Aorta (tissue), 5 donors: ENCODE measurements at regions not wholly inside any gene's neighbourhood (a gene's known extent, or its start where the extent isn't known, plus 50 kb on each side); places are given as distances from the start of the nearest gene placed in this dataset.
"Not testable (repeated sequence)": the region's sequence is repeated elsewhere in the genome, so short reads cannot be mapped to it uniquely, and the experiment has no call there.

Experiments used
- ATAC-seq: fragments of 200-7000 bp; cut with Tn5 transposase; one replicate; pipeline ENCODE4 v1.9.1; 2022; ENCODE audit warnings: moderate library complexity; ENCODE audit not compliant: low FRiP score
- DNase-seq, 2 donors: peaks; one replicate each; pipeline ENCODE4 v3.0.0-alpha.2; 2020
- H3K27ac ChIP-seq, 2 donors: one replicate each; pipeline ENCODE4 v1.5.1; 2013; ENCODE audit warnings: low read length in 2 of 2, mild to moderate bottlenecking in 2 of 2, moderate library complexity in 2 of 2, control low read depth in 1 of 2, inconsistent platforms in 1 of 2, low read depth in 1 of 2
- H3K27me3 ChIP-seq, 2 donors: one replicate each; pipeline ENCODE4 v1.6.1; 2013; ENCODE audit warnings: control low read depth in 1 of 2, low read length in 1 of 2, mild to moderate bottlenecking in 1 of 2, moderate library complexity in 1 of 2; ENCODE audit not compliant: insufficient read depth in 2 of 2, control insufficient read depth in 1 of 2
- H3K36me3 ChIP-seq, 2 donors: one replicate each; pipeline ENCODE4 v1.6.1; 2013; ENCODE audit warnings: control low read depth in 1 of 2, low read length in 1 of 2, mild to moderate bottlenecking in 1 of 2; ENCODE audit not compliant: insufficient read depth in 2 of 2, control insufficient read depth in 1 of 2
- H3K4me1 ChIP-seq, 2 donors: one replicate each; pipeline ENCODE4 v1.6.1; 2013; ENCODE audit warnings: low read length in 2 of 2, control low read depth in 1 of 2, mild to moderate bottlenecking in 1 of 2, moderate library complexity in 1 of 2; ENCODE audit not compliant: insufficient read depth in 2 of 2, control insufficient read depth in 1 of 2
- H3K4me3 ChIP-seq, 2 donors: one replicate each; pipeline ENCODE4 v1.5.1; 2013; ENCODE audit warnings: low read length in 2 of 2, control low read depth in 1 of 2, mild to moderate bottlenecking in 1 of 2
- H3K9me3 ChIP-seq: one replicate; pipeline ENCODE4 v1.6.1; 2013; ENCODE audit warnings: mild to moderate bottlenecking, low read length; ENCODE audit not compliant: control insufficient read depth
- WGBS, 2 donors: extraction: QIAGEN DNeasy Blood & Tissue Kit; methylation state at CpG; one replicate each; pipeline ENCODE4 v1.1.7; 2013; 5-methylcytosine and 5-hydroxymethylcytosine counted together
- intact Hi-C, 2 donors: fragments of 100-400 bp; cut with DNase I; formaldehyde crosslinking; loops; one replicate each; pipeline versions ENCODE4 v1.14.2 to v1.15.0; 2022
- donor health status: healthy with polysubstance abuse.
- donor health status: Bipolar disorder and iron deficiency.
- donor health status: DM: no; HTN: no; CAD: no.
- donor health status: DM: no; HTN: no; CAD: no.
- donor health status: DM: yes; HTN: yes; CAD: no.

DNA sequence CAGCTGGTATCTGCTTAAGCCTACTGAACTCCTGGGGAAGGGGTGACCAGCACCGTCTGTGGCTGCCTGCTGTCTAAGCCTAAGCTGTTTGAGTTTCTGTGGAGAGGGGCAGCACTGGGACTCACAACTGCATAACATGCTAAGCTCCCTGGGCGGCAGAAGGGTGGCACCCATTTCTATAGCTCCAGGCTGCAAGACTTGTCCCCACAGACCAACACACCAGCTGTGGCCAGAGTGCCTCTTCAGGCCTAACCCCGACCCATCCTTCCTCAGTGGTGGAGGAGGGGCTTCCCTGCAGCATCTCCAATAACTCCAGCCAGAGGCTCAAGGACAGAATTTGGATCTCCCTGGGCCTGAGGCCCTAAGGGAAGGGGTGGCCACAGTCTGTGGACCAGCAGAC, 464.1 kb downstream of the SEMA3D start:
- H3K36me3 ChIP-seq = no peaks in the 10 kb centered on the region
- intact Hi-C loops = no loop called here
- H3K27ac ChIP-seq = no peak overlapping the region
- WGBS, 2 donors = 98% methylated on average over 3 of the region's 3 CpGs
- no peak overlapping the region for H3K4me3 ChIP-seq
- no peaks in the 10 kb centered on the region for H3K9me3 ChIP-seq
- no peaks in the 10 kb centered on the region for H3K27me3 ChIP-seq
- ATAC-seq = no peak
- DNase-seq = no peak
- H3K4me1 ChIP-seq = no peaks in the 10 kb centered on the region

DNA sequence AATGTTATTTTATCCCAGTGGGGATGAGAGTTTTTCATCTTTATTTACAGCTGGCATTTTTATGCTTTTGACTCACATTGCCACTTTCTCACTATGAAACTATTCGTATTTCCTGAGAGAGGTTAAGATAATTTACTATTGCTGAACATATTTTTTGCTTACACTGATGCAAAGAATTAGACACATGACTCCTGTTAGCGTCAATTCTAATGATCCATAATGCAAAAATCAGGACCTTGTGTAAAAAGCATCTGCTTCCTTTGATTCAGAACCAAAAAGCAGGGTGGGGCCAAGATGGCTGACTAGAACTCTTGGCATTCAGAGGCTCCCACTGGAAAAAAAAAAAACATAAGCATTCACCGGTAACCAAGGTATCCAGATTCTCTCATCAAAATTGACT, 464.8 kb downstream of the SEMA3D start:
- intact Hi-C loops = no loop called here
- Histone ChIP-seq H3K4me3 (no peak overlapping the region), H3K36me3 (no peaks in the 10 kb centered on the region), H3K9me3 (no peaks in the 10 kb centered on the region), H3K4me1 (no peaks in the 10 kb centered on the region), H3K27ac (no peak overlapping the region), H3K27me3 (no peaks in the 10 kb centered on the region)
- ATAC-seq (no peak), DNase-seq (no peak)
- WGBS, 2 donors = 92 to 94% methylated on average over 3 of the region's 3 CpGs

DNA sequence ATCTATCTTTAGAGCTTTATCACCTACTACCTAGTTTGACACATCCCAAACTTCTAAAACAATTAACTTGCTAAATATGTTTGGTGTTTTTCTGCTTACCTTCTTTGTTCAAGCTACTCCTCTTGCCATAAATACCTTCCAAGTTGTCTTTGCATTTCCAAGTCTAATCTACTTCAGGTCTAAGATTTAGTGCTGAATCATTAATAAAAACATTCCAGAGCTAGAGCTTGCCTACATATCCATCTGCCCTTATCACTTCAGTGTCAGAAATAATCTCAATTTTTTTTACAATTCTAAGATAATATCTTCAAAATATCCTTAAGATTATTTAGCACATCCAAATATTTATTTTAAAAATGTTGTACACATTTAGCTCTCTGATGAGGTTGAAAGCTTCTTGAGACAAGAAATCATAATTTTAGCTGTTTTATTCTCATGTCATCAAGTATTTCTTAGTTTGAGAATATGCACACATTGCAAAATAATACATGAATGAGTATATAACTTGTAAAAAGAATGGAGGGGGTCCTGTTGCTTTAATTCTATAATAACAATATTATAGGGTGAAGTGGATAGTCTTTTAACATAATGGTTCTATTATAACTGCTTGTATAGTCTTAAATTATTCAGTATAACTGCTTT, 466.3 kb downstream of the SEMA3D start:
- H3K4me3 ChIP-seq = no peak overlapping the region
- no peaks in the 10 kb centered on the region for H3K4me1 ChIP-seq
- DNase-seq = no peak
- intact Hi-C loops = no loop called here
- H3K27ac ChIP-seq = no peak overlapping the region
- no peak for ATAC-seq
- no peaks in the 10 kb centered on the region for H3K9me3 ChIP-seq
- no peaks in the 10 kb centered on the region for H3K27me3 ChIP-seq
- H3K36me3 ChIP-seq = no peaks in the 10 kb centered on the region

DNA sequence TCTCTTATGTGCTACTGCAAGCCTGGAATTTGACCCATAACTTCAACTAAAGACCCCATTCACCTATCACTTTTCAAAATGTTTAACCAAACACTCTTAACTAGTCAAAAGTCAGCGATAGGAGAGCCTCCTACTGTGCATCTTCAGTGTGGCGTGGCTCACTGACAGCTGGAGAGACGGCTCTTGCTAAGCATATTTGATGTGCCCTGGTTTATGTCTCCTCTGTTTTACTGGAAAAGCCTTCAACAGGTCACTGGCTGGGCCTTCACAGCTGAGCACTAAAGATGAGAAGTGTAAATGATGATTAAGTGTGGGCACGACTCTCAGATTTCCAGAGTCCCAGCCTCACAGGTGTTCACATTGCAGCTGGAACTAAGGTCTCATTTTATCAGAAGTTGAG, 472.1 kb downstream of the SEMA3D start:
- Histone ChIP-seq H3K9me3 (no peaks in the 10 kb centered on the region), H3K4me1 (peaks cover 0 to 3% of the 10 kb centered on the region in 2 donors), H3K4me3 (no peak overlapping the region), H3K27ac (no peak overlapping the region), H3K36me3 (no peaks in the 10 kb centered on the region), H3K27me3 (no peaks in the 10 kb centered on the region)
- ATAC-seq = no peak
- 73 to 75% methylated on average over 4 of the region's 4 CpGs for WGBS, 2 donors
- intact Hi-C loops = no loop called here
- no peak for DNase-seq

DNA sequence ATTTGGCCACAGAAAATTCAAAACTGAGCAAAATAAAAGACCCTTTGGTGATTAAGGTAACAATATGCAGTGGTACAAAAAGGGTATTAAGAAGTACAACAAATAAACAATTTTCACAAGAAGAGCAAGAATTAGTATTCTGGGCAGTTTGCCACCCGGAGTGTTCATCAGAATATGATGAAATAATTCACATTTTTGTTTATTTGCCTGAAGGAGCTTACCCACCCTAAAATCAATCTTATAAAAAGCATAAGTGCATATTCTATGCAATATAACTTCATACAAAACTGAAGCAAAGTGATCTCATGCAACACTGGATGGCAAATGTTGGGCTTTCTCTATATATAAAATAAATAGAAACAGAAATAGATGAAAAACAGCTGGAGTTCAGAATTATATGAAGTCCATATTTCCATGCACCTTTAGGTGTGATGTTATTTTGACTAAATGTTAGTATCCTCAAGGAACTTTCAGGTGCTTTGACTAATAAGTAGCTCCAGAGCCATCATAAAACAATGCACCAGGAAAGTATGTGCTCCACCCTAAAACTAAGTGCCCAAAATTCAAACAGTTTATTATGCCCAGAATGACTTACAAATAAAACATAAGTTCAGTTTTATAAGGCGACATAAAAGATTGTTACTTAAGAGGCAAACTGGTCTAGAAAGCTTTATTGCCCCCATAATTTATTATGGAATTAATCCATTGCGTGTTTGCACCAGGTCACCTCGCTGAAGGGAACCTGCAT, 474.3 kb downstream of the SEMA3D start:
- Histone ChIP-seq H3K4me3 (no peak overlapping the region), H3K36me3 (no peaks in the 10 kb centered on the region), H3K27me3 (no peaks in the 10 kb centered on the region), H3K4me1 (peaks cover 0 to 3% of the 10 kb centered on the region in 2 donors), H3K9me3 (no peaks in the 10 kb centered on the region), H3K27ac (no peak overlapping the region)
- no peak for ATAC-seq
- no peak for DNase-seq
- WGBS, 2 donors = 95 to 97% methylated on average over 4 of the region's 4 CpGs
- intact Hi-C loops = no loop called here

DNA sequence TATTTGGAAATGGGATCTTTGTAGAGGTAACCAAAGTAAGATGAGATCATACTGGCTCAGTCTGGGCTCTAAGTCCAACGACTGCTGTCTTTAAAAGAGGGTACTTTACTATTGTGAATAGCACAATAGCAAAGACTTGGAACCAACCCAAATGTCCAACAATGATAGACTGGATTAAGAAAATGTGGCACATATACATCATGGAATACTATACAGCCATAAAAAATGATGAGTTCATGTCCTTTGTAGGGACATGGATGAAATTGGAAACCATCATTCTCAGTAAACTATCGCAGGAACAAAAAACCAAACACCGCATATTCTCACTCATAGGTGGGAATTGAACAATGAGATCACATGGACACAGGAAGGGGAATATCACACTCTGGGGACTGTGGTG, 476.3 kb downstream of the SEMA3D start:
- H3K36me3 ChIP-seq, H3K9me3 ChIP-seq, DNase-seq, H3K27ac ChIP-seq, H3K4me1 ChIP-seq, H3K4me3 ChIP-seq, intact Hi-C loops, ATAC-seq, H3K27me3 ChIP-seq: not testable (repeated sequence)
- WGBS, 2 donors = 93 to 97% methylated on average over 1 to 2 of the region's 3 CpGs

DNA sequence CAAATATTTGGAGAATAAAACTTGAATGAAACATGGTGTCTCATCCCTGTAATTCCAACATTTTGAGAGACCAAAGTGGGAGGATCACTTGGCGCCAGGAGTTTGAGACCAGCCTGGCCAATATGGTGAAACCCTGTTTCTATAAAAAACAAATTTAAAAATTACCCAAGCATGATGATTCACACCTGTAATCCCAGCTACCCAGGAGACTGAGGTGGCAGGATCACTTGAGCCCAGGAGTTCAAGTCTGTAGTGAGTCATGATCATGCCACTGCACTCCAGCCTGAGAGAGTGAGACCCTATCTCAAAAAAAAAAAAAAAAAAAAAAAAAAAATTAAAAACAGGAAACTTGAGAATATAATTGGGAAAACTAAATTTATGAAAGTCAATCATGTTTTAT, 481.1 kb downstream of the SEMA3D start:
- ATAC-seq (no peak), DNase-seq (no peak)
- intact Hi-C loops = no loop called here

DNA sequence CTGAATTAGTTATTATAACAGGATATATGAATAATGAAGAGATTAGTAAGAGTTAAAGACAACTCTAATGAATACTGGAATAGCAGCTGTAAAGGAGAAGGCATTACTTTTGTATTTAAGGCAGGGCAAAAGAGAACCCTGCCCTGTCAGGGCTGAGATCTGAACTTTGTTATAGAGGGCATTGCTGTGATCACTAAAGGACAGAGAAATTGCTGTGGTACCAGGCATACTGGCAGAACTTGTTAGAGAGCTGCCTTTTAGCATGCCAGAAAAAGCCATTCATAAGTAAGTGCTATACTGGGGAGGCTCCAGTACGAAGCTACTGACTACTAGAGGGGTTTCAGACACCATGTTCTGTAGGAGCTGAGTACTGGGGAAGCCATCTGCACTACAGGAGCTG, 481.8 kb downstream of the SEMA3D start:
- DNase-seq (no peak), ATAC-seq (no peak)
- 98 to 100% methylated on average over 1 of the region's 1 CpG for WGBS, 2 donors
- no peak overlapping the region for H3K4me3 ChIP-seq
- intact Hi-C loops = no loop called here
- H3K27me3 ChIP-seq = no peaks in the 10 kb centered on the region
- no peaks in the 10 kb centered on the region for H3K36me3 ChIP-seq
- H3K4me1 ChIP-seq = no peaks in the 10 kb centered on the region
- H3K27ac ChIP-seq = no peak overlapping the region
- H3K9me3 ChIP-seq = no peaks in the 10 kb centered on the region

More for the DNA sequence above, 481.1 kb downstream of the SEMA3D start:
- H3K27me3 ChIP-seq = no peaks in the 10 kb centered on the region
- no peaks in the 10 kb centered on the region for H3K4me1 ChIP-seq
- no peaks in the 10 kb centered on the region for H3K9me3 ChIP-seq
- H3K27ac ChIP-seq = no peak overlapping the region
- 99 to 100% methylated on average over 1 of the region's 1 CpG for WGBS, 2 donors
- H3K36me3 ChIP-seq = no peaks in the 10 kb centered on the region
- no peak overlapping the region for H3K4me3 ChIP-seq

DNA sequence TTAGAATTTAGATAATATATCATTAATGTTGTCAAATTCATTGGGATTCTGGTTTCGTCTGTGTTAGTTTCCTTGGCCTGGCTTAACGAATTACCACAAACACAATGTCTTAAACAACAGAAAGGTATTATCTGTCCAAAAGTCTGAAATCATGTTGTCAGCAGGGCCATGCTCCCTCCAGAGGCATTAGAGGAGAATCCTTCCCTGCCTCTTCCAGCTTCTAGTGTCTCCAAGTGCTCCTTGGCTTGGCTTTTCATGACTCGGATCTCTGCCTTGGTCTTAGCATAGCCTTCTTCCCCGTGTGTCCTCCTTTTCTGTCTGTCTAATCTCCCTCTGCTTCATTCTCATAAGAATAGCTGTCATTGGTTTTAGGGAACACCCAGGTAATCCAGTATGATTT, 482.5 kb downstream of the SEMA3D start:
- Histone ChIP-seq H3K4me1 (no peaks in the 10 kb centered on the region), H3K27ac (no peak overlapping the region), H3K27me3 (no peaks in the 10 kb centered on the region), H3K9me3 (no peaks in the 10 kb centered on the region), H3K36me3 (no peaks in the 10 kb centered on the region), H3K4me3 (no peak overlapping the region)
- WGBS, 2 donors = 96 to 97% methylated on average over 4 of the region's 4 CpGs
- no peak for DNase-seq
- intact Hi-C loops = no loop called here
- ATAC-seq = no peak
